Esophagus (tissue), 2 donors: ENCODE measurements at regions not wholly inside any gene's neighbourhood (a gene's known extent, or its start where the extent isn't known, plus 50 kb on each side); places are given as distances from the start of the nearest gene placed in this dataset.

Source experiments
- H3K27ac ChIP-seq, 2 donors: one replicate each; pipeline ENCODE4 v1.5.1; 2013; ENCODE audit warnings: low read depth in 2 of 2, mild to moderate bottlenecking in 2 of 2, inconsistent platforms in 1 of 2, low read length in 1 of 2, moderate library complexity in 1 of 2
- H3K27me3 ChIP-seq, 2 donors: one replicate each; pipeline ENCODE4 v1.6.1; 2013; ENCODE audit warnings: low read length in 2 of 2, control low read depth in 1 of 2, mild to moderate bottlenecking in 1 of 2; ENCODE audit not compliant: insufficient read depth in 2 of 2, control insufficient read depth in 1 of 2
- H3K36me3 ChIP-seq, 2 donors: one replicate each; pipeline ENCODE4 v1.6.1; 2013; ENCODE audit warnings: low read length in 1 of 2; ENCODE audit not compliant: control insufficient read depth in 2 of 2, insufficient read depth in 2 of 2
- H3K4me1 ChIP-seq, 2 donors: one replicate each; pipeline ENCODE4 v1.6.1; 2013; ENCODE audit warnings: low read length in 1 of 2; ENCODE audit not compliant: control insufficient read depth in 2 of 2, insufficient read depth in 2 of 2
- H3K4me3 ChIP-seq, 2 donors: one replicate each; pipeline ENCODE4 v1.5.1; 2013; ENCODE audit warnings: low read length in 2 of 2, mild to moderate bottlenecking in 2 of 2, low read depth in 1 of 2, moderate library complexity in 1 of 2
- H3K9me3 ChIP-seq, 2 donors: one replicate each; pipeline ENCODE4 v1.6.1; 2013; ENCODE audit warnings: mild to moderate bottlenecking in 2 of 2, low read depth in 1 of 2, low read length in 1 of 2, moderate library complexity in 1 of 2; ENCODE audit not compliant: control insufficient read depth in 2 of 2, insufficient read depth in 1 of 2
- WGBS, 2 donors: extraction: QIAGEN DNeasy Blood & Tissue Kit; methylation state at CpG; one replicate each; pipeline ENCODE4 v1.1.7; 2013; 5-methylcytosine and 5-hydroxymethylcytosine counted together
- donor health status: healthy with polysubstance abuse.
- donor health status: Bipolar disorder and iron deficiency.

GRCh38 chr5:62134811-62135210 lies 171.2 kb upstream of the KIF2A start:
- 87% methylated on average over 3 of the region's 3 CpGs for WGBS, 2 donors
- H3K9me3 ChIP-seq = no peaks in the 10 kb centered on the region
- no peak overlapping the region for H3K27ac ChIP-seq
- no peaks in the 10 kb centered on the region for H3K27me3 ChIP-seq
- H3K36me3 ChIP-seq = no peaks in the 10 kb centered on the region
- H3K4me1 ChIP-seq = no peaks in the 10 kb centered on the region
- no peak overlapping the region for H3K4me3 ChIP-seq

- Histone ChIP-seq H3K4me3 (no peak overlapping the region), H3K27me3 (no peaks in the 10 kb centered on the region), H3K9me3 (no peaks in the 10 kb centered on the region), H3K27ac (no peak overlapping the region), H3K4me1 (no peaks in the 10 kb centered on the region), H3K36me3 (no peaks in the 10 kb centered on the region)
- 83 to 84% methylated on average over 2 of the region's 2 CpGs for WGBS, 2 donors
Observed at GRCh38 chr5:62137628-62138027, 168.4 kb upstream of the KIF2A start.

- Histone ChIP-seq H3K4me3 (no peak overlapping the region), H3K27ac (no peak overlapping the region), H3K9me3 (no peaks in the 10 kb centered on the region), H3K27me3 (no peaks in the 10 kb centered on the region), H3K36me3 (no peaks in the 10 kb centered on the region), H3K4me1 (no peaks in the 10 kb centered on the region)
- WGBS, 2 donors = 62 to 65% methylated on average over 7 of the region's 7 CpGs
Observed at GRCh38 chr5:62138607-62139006, 167.4 kb upstream of the KIF2A start.

GRCh38 chr5:62139741-62140140 lies 166.3 kb upstream of the KIF2A start:
- no peaks in the 10 kb centered on the region for H3K9me3 ChIP-seq
- WGBS, 2 donors = 58 to 67% methylated on average over 2 of the region's 2 CpGs
- no peak overlapping the region for H3K4me3 ChIP-seq
- H3K27ac ChIP-seq = no peak overlapping the region
- peaks cover 0 to 2% of the 10 kb centered on the region in 2 donors for H3K4me1 ChIP-seq
- no peaks in the 10 kb centered on the region for H3K27me3 ChIP-seq
- no peaks in the 10 kb centered on the region for H3K36me3 ChIP-seq

GRCh38 chr5:62142351-62142750 lies 163.7 kb upstream of the KIF2A start:
- Histone ChIP-seq H3K27me3 (no peaks in the 10 kb centered on the region), H3K36me3 (no peaks in the 10 kb centered on the region), H3K9me3 (no peaks in the 10 kb centered on the region), H3K4me3 (no peak overlapping the region), H3K4me1 (peaks cover 0 to 2% of the 10 kb centered on the region in 2 donors), H3K27ac (no peak overlapping the region)
- 76 to 78% methylated on average over 4 of the region's 4 CpGs for WGBS, 2 donors

GRCh38 chr5:62143268-62144229 lies 162.5 kb upstream of the KIF2A start:
- Histone ChIP-seq H3K36me3 (no peaks in the 10 kb centered on the region), H3K27me3 (no peaks in the 10 kb centered on the region), H3K4me3 (no peak overlapping the region), H3K4me1 (peaks cover 0 to 2% of the 10 kb centered on the region in 2 donors), H3K9me3 (no peaks in the 10 kb centered on the region), H3K27ac (no peak overlapping the region)
- 17 to 21% methylated on average over 13 of the region's 13 CpGs for WGBS, 2 donors

GRCh38 chr5:62144401-62145022 lies 161.5 kb upstream of the KIF2A start:
- Histone ChIP-seq H3K27ac (peak overlapping the region in 1 of 2 donors; percentile 10), H3K4me1 (peaks cover 0 to 2% of the 10 kb centered on the region in 2 donors), H3K4me3 (no peak overlapping the region), H3K36me3 (no peaks in the 10 kb centered on the region), H3K27me3 (no peaks in the 10 kb centered on the region), H3K9me3 (no peaks in the 10 kb centered on the region)
- WGBS, 2 donors = 42 to 47% methylated on average over 5 of the region's 5 CpGs

GRCh38 chr5:62149879-62150278 lies 156.1 kb upstream of the KIF2A start:
- Histone ChIP-seq H3K27me3 (no peaks in the 10 kb centered on the region), H3K4me3 (no peak overlapping the region), H3K4me1 (no peaks in the 10 kb centered on the region), H3K27ac (no peak overlapping the region), H3K36me3 (no peaks in the 10 kb centered on the region), H3K9me3 (peaks cover 0 to under 1% of the 10 kb centered on the region in 2 donors)
- WGBS, 2 donors = 69 to 70% methylated on average over 4 of the region's 4 CpGs

- no peak overlapping the region for H3K4me3 ChIP-seq
- no peaks in the 10 kb centered on the region for H3K4me1 ChIP-seq
- 53 to 59% methylated on average over 4 of the region's 4 CpGs for WGBS, 2 donors
- H3K36me3 ChIP-seq = no peaks in the 10 kb centered on the region
- H3K27ac ChIP-seq = no peak overlapping the region
- H3K9me3 ChIP-seq = peaks cover 0 to 5% of the 10 kb centered on the region in 2 donors
- H3K27me3 ChIP-seq = no peaks in the 10 kb centered on the region
Observed at GRCh38 chr5:62152394-62153087, 153.5 kb upstream of the KIF2A start.
